Astrocyte of the spinal cord (primary cell): ENCODE measurements at regions not wholly inside any gene's neighbourhood (a gene's known extent, or its start where the extent isn't known, plus 50 kb on each side); places are given as distances from the start of the nearest gene placed in this dataset.
"Not testable (repeated sequence)": the region's sequence is repeated elsewhere in the genome, so short reads cannot be mapped to it uniquely, and the experiment has no call there.

Source experiments
- DNase-seq: peaks from one replicate; pipeline ENCODE4 v3.0.0; 2011; ENCODE audit warnings: low read depth, low spot score
- H3K4me3 ChIP-seq: 2 replicates; pipeline ENCODE4 v1.5.1; 2011; ENCODE audit warnings: low read depth, mild to moderate bottlenecking, low read length, moderate library complexity
- in situ Hi-C: cut with HindIII; loops from 2 replicates; pipeline ENCODE4 v1.10.0; 2017; ENCODE audit warnings: low sequenced_read_pairs
- TF ChIP-seq, protein P1 (sequence below): IDR thresholded peaks from 2 replicates; pipeline ENCODE4 v1.5.1; 2012; ENCODE audit warnings: low read depth, mild to moderate bottlenecking, low read length, inconsistent platforms

DNA sequence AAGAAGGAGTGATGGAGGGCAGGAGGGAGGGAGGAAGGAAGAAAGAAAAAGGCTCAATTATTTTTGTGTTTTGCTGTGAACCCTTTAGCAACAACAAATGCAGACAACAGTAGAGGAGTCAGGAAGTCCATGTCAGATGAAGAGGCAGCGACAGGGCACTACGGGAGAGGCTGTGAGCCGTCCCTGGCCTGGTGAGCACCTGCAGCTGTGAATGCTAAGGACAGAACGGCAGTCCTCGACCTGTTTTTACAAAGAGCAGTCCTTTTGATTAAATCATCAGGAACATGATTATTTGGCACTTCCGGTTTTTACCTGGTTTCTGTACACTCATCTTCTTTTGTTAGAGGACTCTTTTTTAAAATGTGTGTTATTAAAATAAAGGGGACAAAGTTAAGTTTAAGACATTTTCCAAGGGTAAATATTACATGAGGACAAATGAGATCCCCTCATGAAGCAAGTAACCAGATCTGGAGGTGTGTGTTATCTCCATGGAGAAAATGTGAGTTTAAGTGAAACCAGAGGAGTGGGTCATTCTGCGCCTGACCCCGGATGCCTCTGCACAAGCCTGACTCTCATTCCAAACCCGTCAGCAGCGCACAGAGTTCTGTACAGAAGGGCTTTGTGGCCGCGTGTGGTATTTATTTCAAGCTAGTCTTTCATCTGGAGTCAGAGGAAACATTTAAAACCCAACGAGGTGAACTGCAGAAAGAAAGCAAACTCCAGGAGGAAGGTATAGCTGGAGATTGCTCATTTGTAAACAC lies 492.5 kb downstream of the SOX11 start:
- TF ChIP-seq, protein P1, sequence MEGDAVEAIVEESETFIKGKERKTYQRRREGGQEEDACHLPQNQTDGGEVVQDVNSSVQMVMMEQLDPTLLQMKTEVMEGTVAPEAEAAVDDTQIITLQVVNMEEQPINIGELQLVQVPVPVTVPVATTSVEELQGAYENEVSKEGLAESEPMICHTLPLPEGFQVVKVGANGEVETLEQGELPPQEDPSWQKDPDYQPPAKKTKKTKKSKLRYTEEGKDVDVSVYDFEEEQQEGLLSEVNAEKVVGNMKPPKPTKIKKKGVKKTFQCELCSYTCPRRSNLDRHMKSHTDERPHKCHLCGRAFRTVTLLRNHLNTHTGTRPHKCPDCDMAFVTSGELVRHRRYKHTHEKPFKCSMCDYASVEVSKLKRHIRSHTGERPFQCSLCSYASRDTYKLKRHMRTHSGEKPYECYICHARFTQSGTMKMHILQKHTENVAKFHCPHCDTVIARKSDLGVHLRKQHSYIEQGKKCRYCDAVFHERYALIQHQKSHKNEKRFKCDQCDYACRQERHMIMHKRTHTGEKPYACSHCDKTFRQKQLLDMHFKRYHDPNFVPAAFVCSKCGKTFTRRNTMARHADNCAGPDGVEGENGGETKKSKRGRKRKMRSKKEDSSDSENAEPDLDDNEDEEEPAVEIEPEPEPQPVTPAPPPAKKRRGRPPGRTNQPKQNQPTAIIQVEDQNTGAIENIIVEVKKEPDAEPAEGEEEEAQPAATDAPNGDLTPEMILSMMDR: no peak
- H3K4me3 ChIP-seq: no peak overlapping the region
- in situ Hi-C loops: no loop called here
- peak; percentile 80 for DNase-seq

DNA sequence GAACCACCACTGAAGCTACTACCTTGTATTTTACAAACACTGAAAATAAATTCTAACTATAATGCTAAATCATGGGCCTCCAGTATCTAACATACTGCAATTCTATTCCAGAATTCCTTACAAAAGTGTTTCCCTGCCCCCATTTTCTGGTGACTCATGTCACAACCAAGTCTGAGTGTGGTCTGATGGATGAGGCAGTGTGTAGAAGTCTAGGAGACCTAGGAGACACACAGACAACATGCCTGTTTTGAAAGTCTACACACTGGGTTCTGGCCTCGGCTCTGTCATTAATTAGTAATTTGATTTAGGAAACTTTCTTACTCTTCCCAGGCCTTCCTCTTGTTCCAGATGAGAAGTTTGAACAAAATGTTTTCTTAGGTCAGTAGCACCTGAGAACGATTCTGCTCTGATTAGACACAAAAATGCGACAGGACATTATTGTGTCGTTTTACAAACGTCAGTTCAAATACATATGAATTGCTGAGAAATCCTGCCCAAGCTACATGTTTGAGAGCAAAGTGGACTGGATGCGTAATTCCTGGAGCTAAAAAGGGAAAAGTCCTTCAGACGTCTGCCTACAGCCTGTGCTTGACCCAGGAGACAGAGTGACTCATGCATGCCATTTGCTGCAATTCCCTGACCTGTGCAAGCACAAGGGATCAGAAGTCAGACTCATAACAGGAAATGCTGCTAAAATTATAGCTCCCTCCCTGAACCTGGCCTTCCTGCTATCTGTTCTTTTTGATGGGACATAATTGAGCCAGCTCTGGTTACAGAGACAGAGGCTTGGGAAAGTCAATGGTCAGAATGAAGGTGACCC lies 494.4 kb downstream of the SOX11 start:
- DNase-seq: peak; percentile 85
- TF ChIP-seq, protein P1: no peak
- no peak overlapping the region for H3K4me3 ChIP-seq
- in situ Hi-C loops: no loop called here

DNA sequence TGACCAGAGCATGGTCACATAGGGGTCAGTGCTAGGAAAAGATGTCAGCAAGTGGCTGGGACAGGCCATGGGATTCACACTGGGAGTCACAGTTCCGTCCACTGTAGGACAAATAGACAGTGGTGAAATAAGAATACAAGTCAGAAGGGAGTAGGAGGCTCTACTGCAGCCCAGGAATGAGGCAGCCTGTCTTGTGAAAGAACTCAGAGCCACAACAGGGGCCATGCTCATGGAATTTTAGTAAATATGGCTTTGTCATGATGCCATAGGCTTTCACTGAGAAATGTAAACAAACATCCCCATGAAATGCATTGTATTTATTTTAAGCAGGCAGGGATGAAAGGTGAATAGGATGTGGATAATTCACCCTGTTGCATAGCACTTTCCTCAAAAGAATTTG lies 504.3 kb downstream of the SOX11 start:
- TF ChIP-seq, protein P1: no peak
- in situ Hi-C loops: no loop called here
- H3K4me3 ChIP-seq: no peak overlapping the region
- peak; percentile 29 for DNase-seq

DNA sequence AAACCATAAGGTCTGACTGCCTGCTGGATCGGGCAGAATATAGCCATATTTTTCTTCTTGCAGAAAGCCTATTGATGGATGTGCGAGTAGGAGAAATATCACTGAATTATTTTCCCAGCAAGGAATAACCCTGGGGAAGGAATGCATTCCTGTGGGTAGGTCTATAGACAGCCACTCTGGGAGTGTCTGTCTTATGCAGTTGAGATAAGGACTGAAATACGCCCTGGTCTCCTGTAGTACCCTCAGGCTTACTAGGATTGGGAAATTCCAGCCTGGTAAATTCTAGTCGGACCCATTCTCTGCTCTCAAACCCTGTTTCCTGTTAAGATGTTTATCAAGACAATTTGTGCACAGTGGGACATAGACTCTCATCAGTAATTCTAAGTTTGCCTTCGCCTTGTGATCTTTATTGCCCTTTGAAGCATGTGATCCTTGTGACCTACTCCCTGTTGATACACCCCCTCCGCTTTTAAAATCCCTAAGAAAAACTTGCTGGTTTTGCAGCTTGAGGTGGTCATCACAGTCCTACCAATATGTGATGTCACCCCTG lies 506.3 kb downstream of the SOX11 start:
- DNase-seq, in situ Hi-C loops, H3K4me3 ChIP-seq: not testable (repeated sequence)

DNA sequence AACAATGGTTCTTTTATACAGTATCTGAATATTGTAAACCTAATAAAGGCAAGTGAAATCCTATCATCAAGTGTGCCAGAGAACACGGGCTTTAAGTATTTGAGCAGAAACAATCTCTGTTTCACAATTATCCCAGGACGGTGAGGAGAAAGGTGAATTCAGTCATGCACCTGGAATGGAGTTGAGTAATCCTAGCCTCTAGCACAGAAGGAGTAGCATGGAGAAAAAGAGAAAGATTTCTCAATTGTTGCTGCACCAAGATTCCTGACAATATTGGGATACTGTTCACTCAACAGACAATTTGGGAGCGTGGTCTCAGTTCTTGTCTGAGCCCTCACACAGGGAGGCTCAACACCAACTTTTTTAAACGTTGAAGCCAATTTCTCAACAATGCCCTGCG lies 510.6 kb downstream of the SOX11 start:
- H3K4me3 ChIP-seq: no peak overlapping the region
- TF ChIP-seq, protein P1: no peak
- in situ Hi-C loops: no loop called here
- no peak for DNase-seq

DNA sequence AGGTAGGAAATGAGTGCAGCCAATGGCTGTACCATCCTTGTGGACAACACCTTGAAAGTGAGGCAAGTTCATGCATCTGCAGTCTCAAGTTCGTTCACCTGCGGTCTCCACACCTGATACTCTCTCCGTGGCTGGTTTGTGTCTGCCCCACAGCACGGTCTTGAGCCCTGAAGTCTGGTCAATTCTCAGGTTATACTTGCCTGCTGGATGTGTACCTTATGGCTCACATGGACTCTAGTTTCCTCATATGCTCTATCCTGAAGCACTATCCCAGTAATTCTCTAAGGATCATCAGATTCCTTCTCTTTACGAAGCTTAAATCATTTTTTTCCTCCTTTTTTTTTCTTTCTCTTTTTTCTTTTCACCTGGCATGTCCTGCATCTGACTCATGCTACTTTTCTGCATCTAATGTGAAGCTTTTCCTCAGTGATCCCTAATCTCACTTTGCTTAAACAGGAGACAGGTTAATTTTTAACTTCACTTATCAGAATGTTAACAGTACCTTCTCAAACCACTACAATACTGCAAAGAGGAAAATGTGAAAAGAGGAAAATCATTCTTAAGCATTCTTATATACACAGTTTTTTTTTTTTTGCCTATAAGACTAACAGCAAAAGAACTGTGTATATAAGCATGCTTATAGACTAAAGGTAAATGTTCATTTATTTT lies 511.2 kb downstream of the SOX11 start:
- DNase-seq: no peak
- no peak overlapping the region for H3K4me3 ChIP-seq
- TF ChIP-seq, protein P1: no peak
- in situ Hi-C loops: no loop called here
